ENCODE measurements at regions not wholly inside any gene's neighbourhood (a gene's known extent, or its start where the extent isn't known, plus 50 kb on each side); places are given as distances from the start of the nearest gene placed in this dataset.
A peak's percentile ranks its signal among the peaks of the same experiment; 100 is the strongest.
"Not testable (repeated sequence)": the region's sequence is repeated elsewhere in the genome, so short reads cannot be mapped to it uniquely, and the experiment has no call there.

DNA sequence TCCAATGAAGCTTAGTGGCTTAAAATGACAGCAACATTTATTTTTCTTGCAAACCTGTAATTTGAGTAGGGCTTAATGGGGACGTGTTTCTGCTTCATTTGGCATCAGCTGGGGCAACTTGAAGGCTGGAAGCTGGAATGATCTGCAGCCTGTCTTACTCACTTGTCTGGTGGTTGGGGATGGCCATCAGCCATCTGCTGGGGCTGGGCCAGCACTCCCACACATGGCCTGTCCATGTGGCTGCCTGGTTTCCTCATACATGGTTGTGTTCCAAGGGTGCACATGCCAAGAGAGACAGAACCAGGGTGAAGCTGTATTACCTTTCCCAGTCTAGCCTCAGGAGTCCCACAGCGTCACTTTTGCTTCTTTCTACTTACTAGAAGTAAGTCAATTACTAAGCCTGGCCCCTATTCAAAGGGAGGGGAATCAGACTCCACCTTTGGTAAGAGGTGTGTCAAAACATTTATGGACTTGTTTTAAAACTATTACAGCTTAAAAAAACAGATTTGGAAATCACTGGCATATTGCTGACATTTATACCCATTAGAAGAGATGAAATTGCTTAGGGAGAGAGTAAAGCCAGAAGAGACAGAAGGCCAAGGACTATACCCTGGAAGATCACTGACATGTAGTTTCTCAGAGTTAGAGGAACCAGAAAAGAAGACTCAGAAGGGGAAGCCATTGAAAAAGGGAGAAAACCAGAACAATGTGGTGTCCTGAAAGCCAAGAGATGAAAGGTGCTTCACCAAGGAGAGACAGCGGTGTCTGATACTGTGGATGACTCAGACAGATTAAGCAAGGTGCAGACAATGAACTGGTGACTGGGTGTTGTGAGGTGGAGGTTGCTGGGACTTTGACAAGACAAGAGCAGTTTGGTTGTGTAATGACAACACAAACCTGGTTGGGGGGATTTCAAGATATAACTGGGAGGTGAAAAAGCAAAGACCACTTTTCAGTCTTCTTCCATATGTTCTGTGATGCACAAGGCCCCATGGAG lies 345.2 kb downstream of the GJA1 start:
- DNase-seq (ENCODE audit: low spot score), result peak; percentile 37

DNA sequence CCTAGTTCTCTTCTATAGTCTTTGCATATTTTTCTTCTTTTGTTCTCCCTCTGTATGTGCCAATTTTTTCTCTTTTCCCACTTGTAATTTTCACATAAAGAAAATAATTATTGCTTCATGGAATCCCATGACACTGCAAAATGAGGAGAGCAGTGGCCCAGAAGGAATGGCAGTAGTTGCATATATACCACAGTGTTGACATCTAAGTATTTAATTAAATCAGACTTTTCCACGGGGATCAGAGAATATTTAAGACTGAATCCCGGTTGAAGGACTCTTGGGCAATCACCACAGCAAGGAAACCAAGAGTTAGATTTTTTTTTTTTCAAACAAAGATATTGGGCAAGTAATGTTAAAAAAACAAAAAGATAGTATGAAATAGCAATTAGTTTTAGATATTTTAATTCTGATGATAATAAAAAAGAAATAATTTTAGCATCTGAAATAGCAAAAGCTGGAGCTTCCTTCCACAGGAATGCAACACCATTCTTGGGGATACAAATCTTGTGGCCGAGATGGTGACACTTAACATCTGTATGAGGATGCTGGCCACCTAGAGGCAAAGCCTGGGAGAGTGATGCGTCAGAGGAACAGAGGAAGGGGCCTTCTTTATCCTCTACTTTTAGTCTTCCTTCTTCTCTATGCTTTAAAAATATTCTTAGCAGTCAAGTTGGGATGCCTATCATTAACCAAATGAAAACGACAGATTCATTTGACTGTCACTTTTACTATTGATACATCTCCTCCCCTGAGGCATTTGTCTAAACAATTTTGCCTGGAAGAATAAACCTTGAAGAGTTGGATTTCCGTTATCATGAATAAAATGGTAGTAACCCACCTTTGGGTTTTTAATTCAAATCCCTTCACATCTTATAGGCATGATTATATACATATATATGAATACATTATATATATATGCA lies 356.2 kb downstream of the GJA1 start:
- no peak for DNase-seq (ENCODE audit: low spot score)
- in situ Hi-C loops (cut with HindIII; ENCODE audit: low sequenced_read_pairs), result no loop called here

More for the DNA sequence above, 345.2 kb downstream of the GJA1 start:
- in situ Hi-C loops (cut with HindIII; ENCODE audit: low sequenced_read_pairs), result no loop called here

DNA sequence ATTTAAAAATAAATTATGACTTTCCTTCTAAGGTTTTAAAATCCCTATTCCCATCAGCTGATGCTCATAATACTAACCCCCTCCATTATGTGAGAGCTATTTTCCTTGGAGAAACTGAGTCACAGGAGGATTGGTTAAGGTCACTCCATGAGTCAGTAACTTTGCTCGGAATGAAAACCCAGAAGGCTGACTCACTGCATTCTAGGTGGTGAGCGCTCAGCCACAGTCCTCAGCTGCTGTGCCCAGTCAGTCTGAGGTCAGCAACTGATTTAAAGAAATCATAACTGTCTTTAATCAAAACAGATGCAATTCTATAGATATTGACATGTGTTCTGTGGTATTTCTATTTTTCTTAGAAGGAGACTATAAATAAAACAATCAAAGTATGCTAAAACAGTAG lies 359.2 kb downstream of the GJA1 start:
- DNase-seq (ENCODE audit: low spot score), result no peak
- in situ Hi-C loops (cut with HindIII; ENCODE audit: low sequenced_read_pairs), result no loop called here

DNA sequence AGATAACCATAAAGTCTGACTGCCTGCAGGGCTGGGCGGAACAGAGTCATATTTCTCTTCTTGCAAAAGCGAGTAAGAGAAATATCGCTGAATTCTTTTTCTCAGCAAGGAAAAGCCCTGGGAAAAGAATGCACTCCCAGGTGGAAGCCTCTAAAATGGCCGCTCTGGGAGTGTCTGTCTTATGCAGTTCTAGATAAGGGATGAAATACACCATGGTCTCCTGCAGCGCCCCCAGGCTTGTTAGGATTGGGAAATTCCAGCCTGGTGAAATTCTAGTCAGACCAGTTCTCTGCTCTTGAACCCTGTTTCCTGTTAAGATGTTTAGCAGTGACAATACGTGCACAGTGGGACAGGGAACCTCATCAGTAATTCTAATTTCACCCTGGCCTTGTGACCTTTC lies 362.2 kb downstream of the GJA1 start:
- in situ Hi-C loops (cut with HindIII; ENCODE audit: low sequenced_read_pairs); DNase-seq (ENCODE audit: low spot score): not testable (repeated sequence)

DNA sequence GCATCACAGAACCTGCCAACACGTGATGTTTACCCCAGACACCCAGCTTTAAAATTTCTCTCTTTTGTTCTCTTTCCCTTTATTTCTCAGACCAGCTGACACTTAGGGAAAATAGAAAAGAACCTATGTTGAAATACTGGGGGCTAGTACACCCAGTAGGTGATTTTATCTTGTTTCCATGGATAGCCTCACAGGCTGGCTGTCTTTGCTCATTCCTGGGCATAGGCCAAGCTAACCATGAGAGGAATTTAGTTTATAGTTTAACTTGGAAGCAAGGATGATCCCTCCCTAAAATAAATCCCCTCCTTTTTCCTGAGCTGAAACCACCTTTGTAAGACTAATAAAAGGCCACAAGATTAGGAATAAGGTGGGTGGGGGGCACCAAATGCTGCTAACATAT lies 362.7 kb downstream of the GJA1 start:
- DNase-seq (ENCODE audit: low spot score); in situ Hi-C loops (cut with HindIII; ENCODE audit: low sequenced_read_pairs): not testable (repeated sequence)

DNA sequence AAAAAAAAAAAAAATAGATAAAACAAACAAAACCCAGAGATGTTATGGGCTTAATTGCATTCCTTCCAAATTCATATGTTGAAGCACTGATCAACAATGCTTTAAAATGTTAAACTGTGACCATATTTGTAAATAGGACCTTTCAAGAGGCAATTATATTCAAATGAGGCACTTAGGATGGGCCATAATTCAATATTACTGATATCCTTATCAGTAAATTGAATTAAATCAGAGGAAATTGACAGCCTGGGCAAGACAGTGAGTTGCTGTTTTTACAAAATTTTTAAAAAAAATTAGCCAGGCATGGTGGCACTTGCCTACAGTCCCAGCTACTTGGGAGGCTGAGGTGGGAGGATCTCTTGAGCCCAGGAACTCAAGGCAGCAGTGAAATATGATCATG lies 364.1 kb downstream of the GJA1 start:
- no peak for DNase-seq (ENCODE audit: low spot score)
- in situ Hi-C loops (cut with HindIII; ENCODE audit: low sequenced_read_pairs), result no loop called here

DNA sequence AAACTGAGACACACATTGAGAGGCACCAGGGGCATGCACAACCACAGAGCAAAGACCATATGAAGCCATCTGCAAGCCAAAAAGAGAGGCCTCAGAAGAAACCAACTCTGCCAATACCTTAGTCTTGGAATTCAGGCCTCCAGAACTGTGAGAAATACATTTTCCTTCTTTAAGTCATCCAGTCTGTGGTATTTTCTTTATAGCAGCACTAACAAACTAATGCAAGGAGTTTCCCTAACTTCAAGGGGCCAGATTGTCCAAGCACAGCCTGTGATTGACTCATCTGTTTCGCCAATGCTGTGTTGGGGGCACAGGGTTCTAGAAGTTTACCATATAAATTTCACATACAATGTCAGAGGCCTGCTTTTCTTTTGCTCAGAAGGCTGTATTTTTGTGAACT lies 364.6 kb downstream of the GJA1 start:
- no peak for DNase-seq (ENCODE audit: low spot score)
- in situ Hi-C loops (cut with HindIII; ENCODE audit: low sequenced_read_pairs), result loop anchor here (25.0 kb wide), 1 partner anchor 363 kb away; the partner anchor contains the start of gene GJA1

DNA sequence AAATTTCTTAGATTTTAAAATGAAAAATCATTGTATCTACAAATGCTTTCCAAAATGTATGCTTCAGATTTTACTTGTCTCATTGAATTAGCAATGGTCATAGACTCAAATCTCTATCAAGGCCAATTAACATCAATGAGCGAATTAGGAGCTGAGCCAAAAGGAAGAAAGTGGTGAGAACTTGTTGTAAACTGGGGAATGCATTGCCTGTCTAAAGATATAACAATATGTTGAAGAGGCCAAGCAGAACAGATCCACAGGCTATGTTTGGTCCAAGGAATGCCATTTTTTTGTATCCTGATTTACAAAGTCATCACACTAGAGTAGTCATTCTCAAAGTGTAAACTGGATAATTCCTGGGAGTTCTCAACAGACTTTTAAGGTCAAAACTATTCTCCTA lies 370.7 kb downstream of the GJA1 start:
- DNase-seq (ENCODE audit: low spot score), result no peak
- in situ Hi-C loops (cut with HindIII; ENCODE audit: low sequenced_read_pairs), result loop anchor here (25.0 kb wide), 1 partner anchor 369 kb away; the partner anchor contains the start of gene GJA1

DNA sequence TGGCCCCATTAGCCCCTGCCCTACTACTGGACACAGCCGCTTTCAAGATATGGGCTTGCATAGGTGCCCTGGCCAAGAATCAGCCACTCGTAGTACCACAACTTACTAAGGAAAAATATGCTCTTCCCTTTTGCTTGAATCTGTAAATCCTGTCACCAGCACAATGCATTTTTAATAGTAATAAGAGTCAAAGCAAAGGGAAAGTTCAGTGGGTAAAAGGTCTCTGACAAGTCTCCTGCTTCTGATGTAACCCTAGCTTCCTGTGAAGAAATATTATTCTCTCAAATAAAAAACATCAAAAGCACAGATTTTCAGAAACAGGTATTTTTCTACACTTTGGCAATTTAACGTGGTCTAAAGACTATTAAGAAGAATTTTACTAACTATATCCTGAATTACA lies 373.8 kb downstream of the GJA1 start:
- in situ Hi-C loops (cut with HindIII; ENCODE audit: low sequenced_read_pairs), result loop anchor here (25.0 kb wide), 1 partner anchor 372 kb away; the partner anchor contains the start of gene GJA1

DNA sequence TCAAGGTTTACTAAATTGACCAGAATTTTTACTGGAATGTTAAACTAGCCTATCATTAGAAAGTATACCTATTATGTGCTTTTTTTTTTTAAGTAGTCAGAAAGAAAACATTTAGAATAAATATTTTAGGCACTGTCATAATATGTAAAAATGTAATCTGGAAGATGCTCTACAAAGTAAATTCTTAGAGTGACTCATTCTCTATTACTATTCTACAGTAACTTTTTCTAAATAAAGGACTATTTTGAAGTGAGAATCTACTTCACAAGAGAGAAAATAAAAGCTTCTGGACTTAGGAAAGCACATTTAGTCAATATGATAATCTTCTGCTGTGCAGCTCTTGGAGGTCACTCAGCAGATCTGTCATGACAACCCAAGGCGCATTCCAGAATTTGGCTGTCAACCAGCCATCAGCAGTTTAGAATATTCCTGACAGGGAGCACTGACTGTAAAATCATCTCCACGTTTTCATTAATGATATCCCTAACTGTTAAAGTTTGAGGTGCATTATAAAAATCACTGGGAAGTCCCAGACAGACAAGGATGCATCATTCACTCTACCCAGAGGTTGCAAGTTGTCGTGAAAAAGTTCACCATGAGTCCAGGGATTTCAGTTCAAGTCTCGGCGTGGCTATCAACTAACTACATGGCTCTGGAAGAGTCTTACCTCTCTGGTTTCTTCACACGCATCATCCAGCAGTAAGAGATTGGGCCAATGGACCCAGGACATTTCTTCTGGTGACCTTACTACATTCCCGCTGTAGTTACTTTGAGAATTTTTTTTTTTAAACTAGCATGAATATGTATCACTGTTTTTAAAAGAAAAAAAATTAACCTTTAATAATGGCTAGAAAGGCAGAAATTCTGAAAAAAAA lies 374.9 kb downstream of the GJA1 start:
- DNase-seq (ENCODE audit: low spot score), result peak; percentile 52
- in situ Hi-C loops (cut with HindIII; ENCODE audit: low sequenced_read_pairs), result loop anchor here (25.0 kb wide), 1 partner anchor 373 kb away; the partner anchor contains the start of gene GJA1

More for the DNA sequence above, 373.8 kb downstream of the GJA1 start:
- no peak for DNase-seq (ENCODE audit: low spot score)

DNA sequence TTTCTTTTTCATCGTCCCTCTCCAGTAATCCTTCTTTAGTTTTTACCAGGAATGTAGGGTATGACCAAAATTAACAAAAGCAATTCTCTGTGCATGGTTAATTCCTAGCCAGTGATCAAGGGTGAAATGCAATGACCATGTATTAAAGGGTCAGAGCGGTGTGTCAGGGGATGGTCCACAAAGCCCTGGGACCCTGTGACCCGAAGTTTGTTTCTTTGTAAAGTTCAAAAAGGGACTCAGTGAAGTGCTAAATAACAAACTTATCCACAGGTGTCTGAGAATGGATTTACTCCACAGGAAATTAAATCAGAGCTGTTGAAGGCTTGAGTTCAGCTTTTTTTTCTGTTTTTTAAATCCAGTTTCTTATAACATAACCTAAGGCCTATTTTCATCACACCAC lies 375.7 kb downstream of the GJA1 start:
- peak; percentile 70 for DNase-seq (ENCODE audit: low spot score)
- in situ Hi-C loops (cut with HindIII; ENCODE audit: low sequenced_read_pairs), result loop anchor here (25.0 kb wide), 1 partner anchor 374 kb away; the partner anchor contains the start of gene GJA1

DNA sequence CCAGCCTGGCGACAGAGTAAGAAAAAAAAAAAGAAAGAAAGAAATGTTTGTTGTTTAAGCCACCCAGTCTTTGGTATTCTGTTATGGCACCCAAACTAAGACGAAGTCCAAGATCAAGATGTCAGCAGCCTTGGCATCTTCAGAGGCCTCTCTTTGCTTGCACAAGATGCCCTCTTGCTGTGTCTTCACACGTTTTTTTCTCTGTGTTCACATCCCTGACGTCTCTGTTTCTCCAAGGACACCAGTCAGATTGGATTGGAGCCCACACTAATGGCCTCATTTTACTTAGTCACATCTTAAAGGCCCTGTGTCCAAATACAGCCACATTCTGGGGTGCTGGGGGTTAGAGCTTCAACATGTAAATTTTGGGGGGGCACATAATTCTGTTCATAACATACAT lies 380.9 kb downstream of the GJA1 start:
- no peak for DNase-seq (ENCODE audit: low spot score)

DNA sequence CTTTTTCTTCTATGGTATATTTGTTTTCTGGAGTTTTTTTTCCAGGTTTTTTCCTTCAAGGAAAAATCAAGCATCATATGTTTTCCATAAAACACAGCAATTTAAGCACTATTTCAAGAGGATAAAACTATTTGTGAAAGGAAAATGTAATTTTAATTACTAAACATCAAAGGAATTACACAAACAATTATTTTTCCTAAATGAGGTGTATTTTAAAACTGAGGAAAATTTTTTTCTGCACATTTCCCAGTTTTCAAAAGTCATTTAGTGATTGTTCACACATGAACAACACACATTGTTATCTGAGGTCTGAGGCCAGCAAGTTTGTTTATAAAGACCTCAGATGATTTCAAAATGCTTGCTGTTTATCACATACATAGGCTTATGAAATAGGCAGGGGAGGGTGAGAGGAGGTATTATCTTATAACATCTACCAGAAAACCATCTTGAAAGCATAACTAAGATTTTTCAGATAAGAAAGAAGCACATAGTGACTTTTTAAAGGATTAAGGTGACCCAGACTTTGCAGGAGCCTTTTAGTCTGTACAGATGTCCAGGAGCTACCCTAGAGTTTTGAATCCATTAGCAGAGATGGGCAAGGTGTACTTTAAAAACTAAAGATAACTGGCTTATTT lies 381.6 kb downstream of the GJA1 start:
- DNase-seq (ENCODE audit: low spot score), result no peak
- in situ Hi-C loops (cut with HindIII; ENCODE audit: low sequenced_read_pairs), result loop anchor here (25.0 kb wide), 1 partner anchor 380 kb away; the partner anchor contains the start of gene GJA1

More for the DNA sequence above, 380.9 kb downstream of the GJA1 start:
- in situ Hi-C loops (cut with HindIII; ENCODE audit: low sequenced_read_pairs), result loop anchor here (25.0 kb wide), 1 partner anchor 379 kb away; the partner anchor contains the start of gene GJA1

DNA sequence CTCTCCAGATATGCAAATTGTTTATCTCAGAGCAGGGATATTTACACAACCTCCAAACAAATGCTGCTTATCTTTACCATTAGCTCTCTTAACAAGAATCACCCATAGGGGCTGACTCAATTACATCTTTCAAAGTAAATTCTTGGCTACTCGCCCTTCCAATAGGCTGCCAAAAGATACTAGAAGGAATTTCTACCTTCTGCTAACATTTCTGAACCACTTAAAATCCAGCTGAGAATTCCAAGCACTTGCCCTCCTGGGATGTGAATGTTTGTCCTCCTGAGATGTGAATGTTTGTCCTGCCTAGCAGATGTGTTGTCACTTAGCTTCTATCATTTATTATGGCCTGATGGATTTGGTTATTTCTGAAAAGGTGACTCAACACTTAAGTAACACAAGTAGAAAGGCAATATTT lies 388.0 kb downstream of the GJA1 start:
- in situ Hi-C loops (cut with HindIII; ENCODE audit: low sequenced_read_pairs), result loop anchor here (25.0 kb wide), 1 partner anchor 386 kb away; the partner anchor contains the start of gene GJA1
- peak; percentile 64 for DNase-seq (ENCODE audit: low spot score)

DNA sequence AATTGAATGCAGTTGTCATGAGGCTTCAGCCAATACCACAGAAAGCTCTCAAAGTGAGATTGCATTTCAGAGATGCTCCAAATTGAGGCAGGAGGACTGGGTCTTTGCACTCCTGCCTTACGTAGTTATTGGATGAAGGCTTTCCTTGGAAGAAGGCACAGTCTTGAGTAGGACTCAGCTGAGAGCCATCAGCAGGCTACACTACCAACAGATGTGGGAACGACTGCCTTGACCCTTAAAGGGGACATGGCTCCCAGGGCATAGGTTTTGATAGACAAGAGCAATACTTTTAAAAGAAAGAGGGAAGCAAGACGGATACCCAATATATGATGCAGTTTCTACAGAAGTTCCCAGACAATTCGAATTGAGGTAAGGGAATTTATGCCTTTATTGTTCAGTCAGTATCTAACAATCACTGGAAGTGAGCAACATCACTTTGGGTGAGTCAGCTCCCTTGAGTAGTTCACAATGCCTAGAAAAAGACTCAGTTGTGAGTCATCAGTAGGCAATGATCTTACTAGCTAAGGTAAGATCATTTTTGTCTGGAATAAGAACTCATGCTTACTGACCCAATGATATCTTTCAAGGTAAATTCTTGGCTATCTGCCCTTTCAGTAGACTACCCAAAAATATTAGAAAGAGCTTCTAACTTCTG lies 390.8 kb downstream of the GJA1 start:
- no peak for DNase-seq (ENCODE audit: low spot score)

DNA sequence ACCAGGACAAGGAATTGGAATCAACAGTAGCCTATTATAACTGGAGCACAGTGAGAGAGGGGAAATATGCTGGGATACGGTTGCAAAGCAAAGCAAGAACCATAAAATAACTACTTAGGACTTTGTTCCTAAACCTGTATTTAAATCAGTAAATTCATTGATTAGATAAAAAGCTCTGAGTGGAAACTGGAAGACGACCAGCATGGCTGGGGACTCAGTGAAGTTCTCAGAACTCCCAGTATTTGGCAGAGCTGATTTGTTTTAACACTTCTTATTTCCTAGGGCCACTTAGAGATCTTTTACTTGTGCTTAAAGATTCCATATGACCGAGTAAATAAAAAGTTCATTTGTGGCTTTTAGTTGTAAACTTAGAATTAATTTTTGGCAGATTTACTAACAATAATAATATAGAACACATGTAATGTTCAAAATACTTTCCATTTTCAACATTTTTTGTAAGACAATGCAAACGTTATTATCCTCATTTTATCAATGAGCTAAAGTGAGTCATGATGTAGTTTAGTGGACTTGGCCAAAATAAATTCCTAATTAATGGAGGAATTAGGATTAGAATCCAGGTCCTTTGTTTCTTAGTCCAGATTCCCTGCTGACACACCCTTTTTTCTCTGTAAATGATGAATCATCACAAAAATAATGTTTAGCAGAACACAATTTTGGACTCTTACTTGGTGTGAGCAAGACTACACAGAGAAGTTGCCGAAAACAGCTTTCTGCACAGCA lies 392.9 kb downstream of the GJA1 start:
- no peak for DNase-seq (ENCODE audit: low spot score)
- in situ Hi-C loops (cut with HindIII; ENCODE audit: low sequenced_read_pairs), result no loop called here

More for the DNA sequence above, 390.8 kb downstream of the GJA1 start:
- in situ Hi-C loops (cut with HindIII; ENCODE audit: low sequenced_read_pairs), result no loop called here

DNA sequence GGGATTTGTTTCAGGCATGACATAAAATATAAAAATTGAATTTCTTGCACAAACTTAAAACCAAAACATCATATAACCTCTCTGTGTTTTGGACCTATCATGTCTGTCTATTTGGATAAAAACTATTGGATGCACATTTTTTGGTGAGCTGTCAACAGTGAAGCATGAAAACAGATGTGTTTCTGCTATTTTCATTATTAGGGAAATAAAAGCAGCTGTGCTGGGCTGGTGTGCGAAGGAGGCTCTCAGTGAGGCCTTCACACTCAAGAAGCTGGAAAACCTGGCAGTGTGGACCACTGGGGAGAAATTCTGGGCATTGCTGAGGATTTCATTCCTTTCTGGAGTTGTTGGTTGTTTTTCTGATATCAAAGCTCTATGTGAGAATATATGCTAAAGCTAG lies 395.3 kb downstream of the GJA1 start:
- DNase-seq (ENCODE audit: low spot score), result no peak
- in situ Hi-C loops (cut with HindIII; ENCODE audit: low sequenced_read_pairs), result no loop called here
